Inflammatory macrophage treated with lipopolysaccharide for 1 hour (primary cell): ENCODE measurements at regions not wholly inside any gene's neighbourhood (a gene's known extent, or its start where the extent isn't known, plus 50 kb on each side); places are given as distances from the start of the nearest gene placed in this dataset.

ENCODE experiments used
- DNase-seq, 2 donors: peaks; one replicate each; pipeline ENCODE4 v3.0.0-alpha.2; 2020 to 2022

DNA sequence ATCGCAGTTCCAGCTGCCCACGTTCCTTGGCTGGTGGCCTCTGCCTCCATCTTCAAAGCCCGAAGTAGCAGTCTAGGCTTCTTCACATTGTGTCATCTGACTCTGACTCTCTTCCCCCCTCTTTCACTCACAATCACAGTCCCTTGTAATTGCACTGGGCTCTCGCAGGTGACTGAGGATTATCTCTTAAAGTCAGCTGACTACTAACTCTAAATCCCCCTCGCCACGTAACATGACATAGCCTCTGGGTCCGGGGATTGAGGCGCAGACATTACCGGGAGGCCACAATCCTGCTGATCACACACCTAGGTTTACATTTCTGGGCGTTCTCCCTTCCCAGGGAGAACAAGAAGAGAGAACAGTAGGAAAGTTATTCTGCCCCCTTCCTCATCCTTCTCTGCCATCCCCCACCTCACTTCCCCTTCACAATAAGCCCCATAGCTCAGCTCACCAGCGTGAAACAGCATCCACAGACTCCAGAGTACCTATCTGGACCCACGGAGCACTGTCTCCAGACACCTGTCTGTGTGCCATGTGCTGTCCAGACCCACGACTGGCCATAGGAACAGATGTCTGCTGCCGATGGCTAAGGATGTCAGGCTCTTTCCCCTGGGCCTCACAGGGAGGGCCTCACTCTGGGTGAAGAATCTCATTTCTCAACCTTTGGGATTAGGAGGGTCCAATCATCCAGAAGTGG is 64.3 kb upstream of the FZD7 start:
- DNase-seq, result no peak

- DNase-seq, result peak; percentile 19 to 45
Observed at GRCh38 chr2:201969938-201970785, 63.5 kb upstream of the FZD7 start.

- no peak for DNase-seq
Observed at GRCh38 chr2:201970786-201971108, 62.9 kb upstream of the FZD7 start.

- DNase-seq, result no peak
Observed at GRCh38 chr2:201971531-201972228, 62.0 kb upstream of the FZD7 start.

DNA sequence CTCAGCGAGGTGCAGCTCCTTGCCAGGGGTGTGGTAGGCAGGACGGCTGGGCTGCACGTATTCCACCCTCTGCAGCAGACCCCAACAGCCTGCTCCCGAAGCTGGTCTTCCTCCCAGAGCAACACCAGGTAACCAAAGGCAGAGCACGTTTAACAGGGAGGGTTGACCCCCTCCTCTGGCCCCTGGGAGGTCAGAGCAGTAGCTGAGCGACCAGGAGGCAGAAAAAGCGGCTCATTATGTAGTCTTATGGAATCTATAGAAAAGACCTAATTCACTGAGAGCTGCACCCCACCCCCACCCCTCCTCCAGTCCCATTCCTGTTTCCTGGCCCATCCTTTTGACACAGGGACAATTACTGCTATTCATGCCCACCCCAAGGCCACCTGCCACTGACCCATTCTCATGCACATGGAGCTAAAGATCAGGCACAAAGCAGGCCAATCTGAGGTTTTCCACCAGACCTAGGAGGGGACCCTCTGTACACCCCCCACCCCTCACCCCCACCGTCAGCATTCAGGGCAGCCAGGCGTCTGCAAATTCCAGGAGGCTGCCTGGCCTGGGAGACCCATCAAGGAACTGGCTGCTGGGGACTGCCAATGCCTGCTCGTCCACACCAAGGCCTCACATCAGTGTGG is 60.9 kb upstream of the FZD7 start:
- no peak for DNase-seq

- DNase-seq, result no peak
Observed at GRCh38 chr2:201973305-201973928, 60.2 kb upstream of the FZD7 start.

DNA sequence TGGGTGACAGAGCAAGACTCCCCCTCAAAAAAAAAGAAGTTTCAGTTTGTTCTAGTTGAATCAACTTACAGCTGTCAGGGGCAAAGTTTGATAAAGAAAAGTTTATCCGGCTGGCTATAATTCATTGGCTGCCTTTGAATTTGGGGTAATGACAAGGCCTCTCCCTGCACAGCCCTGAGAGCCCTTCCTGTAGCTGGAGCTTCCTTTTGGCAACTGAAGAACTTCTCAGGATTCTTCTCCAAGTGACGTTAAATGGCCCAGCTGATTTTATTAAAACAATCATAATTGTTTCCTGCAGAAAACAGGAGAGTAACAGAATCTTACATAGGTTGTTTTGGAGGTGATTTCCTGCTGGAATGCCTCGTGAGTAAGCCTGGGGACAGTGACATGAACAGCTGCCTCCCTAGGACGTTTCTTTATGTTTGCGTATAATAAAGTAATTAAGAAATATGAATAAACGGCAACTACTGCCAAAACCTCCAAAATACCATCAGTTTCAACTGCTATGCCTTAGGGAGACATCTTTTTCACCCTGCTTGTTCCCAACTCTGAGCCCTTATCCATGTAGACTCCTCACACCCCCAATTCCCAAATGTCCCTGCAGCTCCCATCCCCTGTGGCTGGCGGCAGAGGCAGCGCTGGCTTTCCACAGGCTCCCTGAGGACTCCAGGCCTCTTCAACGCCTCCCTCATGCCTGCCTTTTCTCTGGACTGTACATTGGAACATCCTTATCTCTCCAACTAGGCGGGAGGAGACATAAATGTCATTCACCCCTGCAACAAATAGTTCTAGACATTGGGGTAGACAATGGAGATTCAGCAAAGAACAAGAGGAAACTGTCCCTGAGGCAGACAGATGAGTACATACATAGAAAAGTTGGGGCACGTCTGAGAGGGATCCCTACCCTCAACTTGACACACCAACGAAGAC is 59.2 kb upstream of the FZD7 start:
- DNase-seq, result peak in 1 of 2 donors; percentile 9

DNA sequence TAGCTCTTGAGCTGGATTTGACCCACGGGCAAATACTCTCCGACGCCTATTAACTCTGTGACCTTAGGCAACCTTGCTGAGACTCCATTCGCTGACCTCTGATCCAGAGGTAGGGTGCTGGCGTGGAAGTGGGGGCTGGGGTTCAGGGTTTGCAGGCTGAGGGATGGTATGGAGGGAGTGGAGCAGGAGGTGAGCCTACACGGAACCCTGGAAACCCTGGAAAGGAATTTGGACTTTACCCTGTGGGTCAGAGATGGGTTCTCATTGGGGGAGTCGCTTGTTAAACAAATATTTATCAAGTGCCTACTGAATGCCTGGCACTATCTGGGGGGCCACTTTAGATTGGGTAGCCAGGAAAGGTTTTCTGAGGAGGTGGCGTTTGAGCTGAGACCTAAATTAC is 58.2 kb upstream of the FZD7 start:
- no peak for DNase-seq

DNA sequence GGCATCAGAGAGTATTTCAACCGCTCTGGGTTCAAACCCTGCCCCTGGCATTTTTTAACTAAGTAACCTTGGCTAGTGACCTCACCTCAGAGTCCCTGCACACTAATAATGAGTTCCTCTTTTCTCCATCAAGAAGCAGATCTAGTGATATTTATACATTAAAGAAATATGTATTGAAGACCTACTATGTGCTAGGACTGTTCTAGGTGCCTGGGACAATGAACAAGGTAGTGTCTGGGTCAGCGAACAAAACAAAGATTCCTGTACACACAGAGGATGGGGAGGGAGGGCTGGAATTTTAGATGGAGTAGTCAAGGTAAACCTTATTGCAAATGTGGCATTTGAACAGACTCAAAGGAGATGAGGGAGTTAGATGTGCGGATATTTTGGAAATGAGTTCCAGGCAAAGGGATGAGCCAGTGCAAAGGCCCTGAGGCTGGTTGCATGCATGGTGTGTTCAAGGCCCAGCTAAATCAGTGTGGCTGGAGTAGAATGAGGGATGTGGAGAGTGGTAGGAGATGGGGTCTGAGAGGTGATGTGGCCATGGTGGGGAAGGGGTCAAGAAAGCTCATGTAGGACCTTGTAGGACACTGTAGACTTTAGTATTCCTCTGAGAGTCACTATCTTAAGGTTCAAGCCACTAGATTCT is 57.6 kb upstream of the FZD7 start:
- DNase-seq, result no peak

GRCh38 chr2:201977651-201978050 is 56.0 kb upstream of the FZD7 start:
- no peak for DNase-seq

- DNase-seq, result no peak
Observed at GRCh38 chr2:201978333-201978732, 55.3 kb upstream of the FZD7 start.

DNA sequence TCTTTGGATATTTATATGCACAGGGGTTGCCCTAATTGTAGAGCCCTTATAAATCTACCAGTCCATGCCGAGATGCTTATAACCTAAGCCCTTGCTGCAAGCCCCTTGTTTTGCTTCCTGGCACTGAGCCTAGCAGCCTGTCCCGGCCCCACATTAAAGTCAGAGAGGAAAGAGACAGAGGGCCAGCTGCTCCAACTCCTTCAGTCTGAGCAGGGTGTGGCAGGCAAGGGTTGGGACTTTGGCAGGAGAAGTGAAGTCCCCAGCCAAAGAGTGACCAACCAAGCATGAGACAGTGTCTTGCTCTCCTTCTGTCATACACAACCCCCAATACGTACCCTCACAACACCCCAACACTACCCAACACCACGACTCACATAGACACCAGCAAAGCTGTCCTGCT is 54.7 kb upstream of the FZD7 start:
- DNase-seq, result no peak

DNA sequence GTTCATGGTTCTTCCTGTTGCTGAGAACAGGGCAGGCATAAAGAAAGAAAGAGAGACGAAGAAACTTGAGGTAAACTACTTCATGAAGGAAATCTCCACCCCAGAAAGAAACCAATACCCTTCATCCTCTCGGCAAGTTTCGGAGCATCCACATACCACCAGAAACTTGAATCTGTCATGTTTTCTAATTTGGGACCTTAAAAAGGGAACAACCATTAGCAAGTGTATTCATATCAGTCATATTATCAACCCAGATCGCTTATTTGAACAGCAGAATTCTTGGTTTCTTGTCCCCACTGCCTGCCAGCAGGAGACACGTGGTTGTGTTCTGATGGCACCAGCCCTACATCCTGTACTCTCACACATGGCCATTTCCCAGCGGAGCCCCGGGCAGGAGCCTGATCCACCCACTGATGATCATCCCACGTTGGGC is 53.2 kb upstream of the FZD7 start:
- DNase-seq, result no peak

GRCh38 chr2:201980946-201981345 is 52.7 kb upstream of the FZD7 start:
- no peak for DNase-seq

- no peak for DNase-seq
Observed at GRCh38 chr2:201983174-201983573, 50.5 kb upstream of the FZD7 start.

DNA sequence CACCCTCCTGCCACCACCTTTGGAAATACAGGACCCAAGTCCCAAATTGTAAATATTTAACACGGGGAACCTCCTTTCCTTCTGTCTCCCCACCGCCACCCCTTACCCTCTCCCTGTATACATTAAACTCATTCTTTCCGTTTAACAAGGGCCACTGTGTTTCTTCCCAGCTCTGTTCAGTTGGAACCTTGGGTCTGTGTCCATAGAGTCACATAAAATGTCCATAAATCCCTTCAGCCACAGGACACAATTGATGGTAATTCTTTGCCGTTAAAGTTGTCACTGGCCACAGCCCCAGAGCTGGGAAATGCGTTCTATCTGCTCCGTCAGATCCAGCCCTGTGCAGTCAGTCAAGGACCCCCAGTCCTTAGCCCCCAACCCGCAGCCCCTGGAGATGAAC is 49.9 kb upstream of the FZD7 start:
- no peak for DNase-seq
